Neuronal stem cell (in vitro differentiated cells): ENCODE measurements at regions not wholly inside any gene's neighbourhood (a gene's known extent, or its start where the extent isn't known, plus 50 kb on each side); places are given as distances from the start of the nearest gene placed in this dataset.

Experiments used
- DNase-seq: peaks from one replicate; pipeline ENCODE4 v3.0.0-alpha.2; 2013; ENCODE audit warnings: low spot score
- H2AFZ ChIP-seq: one replicate; pipeline ENCODE4 v1.6.1; 2013; ENCODE audit warnings: mild to moderate bottlenecking, low read length, inconsistent platforms
- H2AK5ac ChIP-seq: 2 replicates; pipeline ENCODE4 v1.6.1; 2013; ENCODE audit warnings: low read depth, mild to moderate bottlenecking, inconsistent platforms, low read length, moderate library complexity, mixed read lengths
- H2BK120ac ChIP-seq: 2 replicates; pipeline ENCODE4 v1.6.1; 2013; ENCODE audit warnings: low read depth, mild to moderate bottlenecking, inconsistent platforms, low read length, moderate library complexity, mixed read lengths
- H2BK12ac ChIP-seq: one replicate; pipeline ENCODE4 v1.6.1; 2013; ENCODE audit warnings: low read length, inconsistent platforms
- H2BK15ac ChIP-seq: 2 replicates; pipeline ENCODE4 v1.6.1; 2013; ENCODE audit warnings: mild to moderate bottlenecking, low read length, inconsistent platforms, mixed read lengths
- H2BK5ac ChIP-seq: one replicate; pipeline ENCODE4 v1.6.1; 2013; ENCODE audit warnings: inconsistent platforms, mild to moderate bottlenecking, low read length, moderate library complexity
- H3K14ac ChIP-seq: one replicate; pipeline ENCODE4 v1.6.1; 2013; ENCODE audit warnings: low read length, inconsistent platforms
- H3K18ac ChIP-seq: 2 replicates; pipeline ENCODE4 v1.6.1; 2013; ENCODE audit warnings: low read length, inconsistent platforms
- H3K23ac ChIP-seq: 2 replicates; pipeline ENCODE4 v1.6.1; 2013; ENCODE audit warnings: low read depth, mild to moderate bottlenecking, mixed read lengths, low read length, inconsistent platforms; ENCODE audit not compliant: poor library complexity
- H3K27ac ChIP-seq: replicated peaks from 3 replicates; pipeline ENCODE4 v1.5.1; 2013; ENCODE audit warnings: low read length, inconsistent platforms
- H3K27me3 ChIP-seq, 3 experiments: 2 replicates each; pipeline ENCODE4 v1.6.1; 2013; ENCODE audit warnings: low read length in 3 of 3, mild to moderate bottlenecking in 2 of 3, inconsistent platforms in 1 of 3, low read depth in 1 of 3, mixed read lengths in 1 of 3, moderate library complexity in 1 of 3; ENCODE audit not compliant: control insufficient read depth in 3 of 3, insufficient read depth in 3 of 3
- H3K36me3 ChIP-seq, 2 donors: replicated peaks in 1 of 2; 2 replicates each; pipeline ENCODE4 v1.6.1; 2013; ENCODE audit warnings: low read length in 2 of 2; ENCODE audit not compliant: control insufficient read depth in 2 of 2, insufficient read depth in 2 of 2
- H3K4ac ChIP-seq: 2 replicates; pipeline ENCODE4 v1.6.1; 2013; ENCODE audit warnings: inconsistent platforms, mild to moderate bottlenecking, low read length, moderate library complexity
- H3K4me1 ChIP-seq, 2 donors: 1 replicate in 1 of 2; 2 replicates in 1 of 2; pipeline ENCODE4 v1.6.1; 2013; ENCODE audit warnings: low read length in 2 of 2, low read depth in 1 of 2; ENCODE audit not compliant: control insufficient read depth in 2 of 2, insufficient read depth in 1 of 2
- H3K4me2 ChIP-seq: one replicate; pipeline ENCODE4 v1.6.1; 2013; ENCODE audit warnings: mild to moderate bottlenecking, low read length, inconsistent platforms; ENCODE audit not compliant: insufficient read depth, poor library complexity, severe bottlenecking
- H3K4me3 ChIP-seq, 2 donors: 2 replicates each; pipeline ENCODE4 v1.5.1; 2013; ENCODE audit warnings: low read length in 2 of 2, mild to moderate bottlenecking in 2 of 2, inconsistent platforms in 1 of 2, moderate library complexity in 1 of 2
- H3K79me1 ChIP-seq: one replicate; pipeline ENCODE4 v1.6.1; 2013; ENCODE audit warnings: low read depth, mild to moderate bottlenecking, inconsistent platforms, low read length, moderate library complexity
- H3K9ac ChIP-seq: one replicate; pipeline ENCODE4 v1.6.1; 2013; ENCODE audit warnings: mild to moderate bottlenecking, low read depth, low read length, inconsistent platforms; ENCODE audit not compliant: poor library complexity
- H3K9me3 ChIP-seq, 2 donors: replicated peaks in 1 of 2; 2 replicates each; pipeline versions ENCODE3 to v1.6.1; 2013; ENCODE audit warnings: low read length in 2 of 2, mild to moderate bottlenecking in 2 of 2, inconsistent platforms in 1 of 2, low read depth in 1 of 2, mixed read lengths in 1 of 2, moderate library complexity in 1 of 2; ENCODE audit not compliant: control insufficient read depth in 2 of 2, insufficient read depth in 1 of 2
- H4K8ac ChIP-seq: one replicate; pipeline ENCODE4 v1.6.1; 2013; ENCODE audit warnings: low read depth, mild to moderate bottlenecking, inconsistent platforms, low read length, moderate library complexity
- H4K91ac ChIP-seq: one replicate; pipeline ENCODE4 v1.6.1; 2013; ENCODE audit warnings: low read length, low read depth, mild to moderate bottlenecking, inconsistent platforms; ENCODE audit not compliant: poor library complexity
- WGBS, 2 donors: extraction: QIAGEN DNeasy Blood & Tissue Kit; methylation state at CpG; one replicate each; pipeline ENCODE4 v1.1.7; 2013; ENCODE audit warnings: missing lambda C conversion rate in 2 of 2, mixed read lengths in 1 of 2; ENCODE audit not compliant: insufficient read length in 2 of 2, insufficient replicate concordance in 1 of 2; ENCODE audit errors: extremely low coverage in 2 of 2; 5-methylcytosine and 5-hydroxymethylcytosine counted together

GRCh38 chr2:12070581-12070980 lies 324.1 kb downstream of the LPIN1 start:
- Histone ChIP-seq H3K4me3 (no peak overlapping the region), H2BK12ac (no peak overlapping the region), H4K91ac (no peak overlapping the region), H3K79me1 (no peaks in the 10 kb centered on the region), H3K36me3 (no peaks in the 10 kb centered on the region), H3K27ac (no peak overlapping the region), H4K8ac (no peak overlapping the region), H3K9me3 (no peaks in the 10 kb centered on the region), H3K9ac (no peak overlapping the region), H2BK5ac (no peak overlapping the region), H2AFZ (no peak overlapping the region), H3K23ac (no peak overlapping the region), H2AK5ac (no peak overlapping the region), H3K4me1 (peaks cover 7 to 10% of the 10 kb centered on the region in 2 donors), H3K14ac (no peak overlapping the region), H3K18ac (no peak overlapping the region), H2BK120ac (no peak overlapping the region), H2BK15ac (no peak overlapping the region), H3K27me3 (no peaks in the 10 kb centered on the region), H3K4ac (no peak overlapping the region), H3K4me2 (no peak overlapping the region)
- WGBS, 2 donors: no CpG with 5 or more reads among the region's 4 CpGs
- DNase-seq: no peak

- H3K4me3 ChIP-seq: no peak overlapping the region
- H2BK12ac ChIP-seq: no peak overlapping the region
These were observed 324.9 kb downstream of the LPIN1 start for GRCh38 chr2:12071318-12071717.

DNA sequence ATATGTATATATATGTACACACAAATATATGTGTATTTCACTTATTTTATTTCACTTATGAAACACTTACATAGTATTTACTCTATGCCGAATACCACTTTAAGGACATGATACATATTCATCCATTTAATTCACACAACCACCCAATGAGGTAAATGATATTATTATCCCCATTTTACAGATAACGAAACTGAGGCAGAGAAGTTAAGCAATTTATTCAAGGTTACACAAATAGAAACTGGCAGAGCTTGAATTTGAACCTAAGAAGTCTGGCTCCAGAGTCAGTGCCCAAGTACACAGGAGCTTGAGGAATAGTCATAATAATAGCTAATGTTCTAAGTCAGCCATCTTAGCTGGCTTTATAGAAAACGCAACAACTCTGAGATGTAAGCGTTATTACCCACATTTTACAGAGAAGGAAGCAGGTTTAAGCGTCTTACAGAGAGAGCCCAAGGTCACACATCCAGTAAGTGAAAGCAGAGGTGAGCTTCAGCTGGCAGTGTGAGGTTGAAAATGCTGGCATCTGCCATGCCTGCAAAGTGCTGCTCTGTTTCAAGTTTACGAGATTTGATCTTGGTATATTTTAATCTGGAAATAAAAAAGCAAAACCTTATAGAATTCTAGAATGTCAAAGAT lies 326.9 kb downstream of the LPIN1 start:
- Histone ChIP-seq H2BK120ac (no peak overlapping the region), H3K36me3 (no peaks in the 10 kb centered on the region), H2AFZ (no peak overlapping the region), H3K18ac (no peak overlapping the region), H2BK5ac (no peak overlapping the region), H3K9me3 (no peaks in the 10 kb centered on the region), H3K23ac (no peak overlapping the region), H3K4me1 (peaks cover 8 to 10% of the 10 kb centered on the region in 2 donors), H3K4me3 (no peak overlapping the region), H3K27ac (no peak overlapping the region), H3K79me1 (no peaks in the 10 kb centered on the region), H3K9ac (no peak overlapping the region), H4K91ac (no peak overlapping the region), H3K4ac (no peak overlapping the region), H3K14ac (no peak overlapping the region), H2BK15ac (no peak overlapping the region), H2BK12ac (no peak overlapping the region), H3K4me2 (no peak overlapping the region), H2AK5ac (no peak overlapping the region), H4K8ac (no peak overlapping the region), H3K27me3 (no peaks in the 10 kb centered on the region)
- no CpG with 5 or more reads among the region's 6 CpGs for WGBS, 2 donors
- no peak for DNase-seq

More at GRCh38 chr2:12071318-12071717, 324.9 kb downstream of the LPIN1 start:
- DNase-seq: no peak
- Histone ChIP-seq H3K18ac (no peak overlapping the region), H2AFZ (no peak overlapping the region), H3K4me2 (no peak overlapping the region), H3K23ac (no peak overlapping the region), H3K4me1 (peaks cover 7 to 10% of the 10 kb centered on the region in 2 donors), H4K8ac (no peak overlapping the region), H3K9me3 (no peaks in the 10 kb centered on the region), H2AK5ac (no peak overlapping the region), H3K27me3 (no peaks in the 10 kb centered on the region), H3K9ac (no peak overlapping the region), H3K27ac (no peak overlapping the region), H2BK5ac (no peak overlapping the region), H3K4ac (no peak overlapping the region), H3K36me3 (no peaks in the 10 kb centered on the region), H3K14ac (no peak overlapping the region), H2BK15ac (no peak overlapping the region), H4K91ac (no peak overlapping the region), H2BK120ac (no peak overlapping the region), H3K79me1 (no peaks in the 10 kb centered on the region)

DNA sequence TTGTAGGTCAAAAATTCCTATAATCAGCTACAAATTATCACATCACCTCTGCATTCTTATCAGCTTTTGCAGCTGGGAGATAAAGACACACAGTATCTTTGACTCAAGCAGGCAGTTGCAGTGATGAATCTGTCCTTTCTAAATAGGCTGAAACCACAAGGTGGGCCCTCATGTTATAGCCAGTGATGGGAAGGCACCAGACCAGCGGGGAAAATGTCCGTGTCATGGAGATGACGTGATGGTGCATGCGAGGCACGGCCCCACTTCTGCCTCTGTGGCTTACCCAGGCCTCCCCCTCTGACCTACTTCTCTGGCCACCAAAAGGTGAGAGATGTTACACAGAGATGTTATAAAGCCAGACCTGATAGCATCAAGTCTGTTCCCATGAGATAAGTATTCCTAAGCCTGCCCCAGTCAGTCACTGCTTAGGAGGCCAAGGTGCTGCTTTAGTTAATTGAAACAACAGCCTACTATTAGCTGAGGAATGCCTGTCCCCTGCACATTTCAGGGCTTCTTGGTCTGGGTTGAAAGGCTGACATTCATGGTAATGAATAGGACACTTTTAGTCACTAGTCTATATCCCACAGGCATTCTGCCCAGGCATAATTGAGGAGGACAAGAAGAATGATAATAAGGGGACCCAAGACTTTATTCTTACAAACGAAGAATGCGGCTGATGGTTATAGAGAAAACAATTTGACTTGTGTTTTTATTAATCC lies 327.9 kb downstream of the LPIN1 start:
- Histone ChIP-seq H3K4me1 (peaks cover 6 to 8% of the 10 kb centered on the region in 2 donors), H3K23ac (no peak overlapping the region), H4K91ac (no peak overlapping the region), H2BK120ac (no peak overlapping the region), H3K14ac (no peak overlapping the region), H3K18ac (peak overlapping the region; percentile 8), H4K8ac (no peak overlapping the region), H2AK5ac (no peak overlapping the region), H3K27me3 (no peaks in the 10 kb centered on the region), H3K4ac (no peak overlapping the region), H2BK15ac (no peak overlapping the region), H3K9ac (no peak overlapping the region), H2BK12ac (no peak overlapping the region), H3K9me3 (no peaks in the 10 kb centered on the region), H2BK5ac (no peak overlapping the region), H3K79me1 (no peaks in the 10 kb centered on the region), H3K27ac (peak overlapping the region; percentile 62), H3K4me3 (no peak overlapping the region), H3K36me3 (no peaks in the 10 kb centered on the region), H3K4me2 (peak overlapping the region; percentile 2), H2AFZ (no peak overlapping the region)
- peak; percentile 15 for DNase-seq
- no CpG with 5 or more reads among the region's 7 CpGs for WGBS, 2 donors
